GM18868 (cell line): ENCODE measurements at regions not wholly inside any gene's neighbourhood (a gene's known extent, or its start where the extent isn't known, plus 50 kb on each side); places are given as distances from the start of the nearest gene placed in this dataset.
A peak's percentile ranks its signal among the peaks of the same experiment; 100 is the strongest.

Experiments
- ATAC-seq: cut with Tn5 transposase; IDR thresholded peaks from one replicate; pipeline ENCODE4 v1.9.1; 2021; ENCODE audit warnings: mild to moderate bottlenecking, moderate library complexity; ENCODE audit not compliant: unreplicated experiment

DNA sequence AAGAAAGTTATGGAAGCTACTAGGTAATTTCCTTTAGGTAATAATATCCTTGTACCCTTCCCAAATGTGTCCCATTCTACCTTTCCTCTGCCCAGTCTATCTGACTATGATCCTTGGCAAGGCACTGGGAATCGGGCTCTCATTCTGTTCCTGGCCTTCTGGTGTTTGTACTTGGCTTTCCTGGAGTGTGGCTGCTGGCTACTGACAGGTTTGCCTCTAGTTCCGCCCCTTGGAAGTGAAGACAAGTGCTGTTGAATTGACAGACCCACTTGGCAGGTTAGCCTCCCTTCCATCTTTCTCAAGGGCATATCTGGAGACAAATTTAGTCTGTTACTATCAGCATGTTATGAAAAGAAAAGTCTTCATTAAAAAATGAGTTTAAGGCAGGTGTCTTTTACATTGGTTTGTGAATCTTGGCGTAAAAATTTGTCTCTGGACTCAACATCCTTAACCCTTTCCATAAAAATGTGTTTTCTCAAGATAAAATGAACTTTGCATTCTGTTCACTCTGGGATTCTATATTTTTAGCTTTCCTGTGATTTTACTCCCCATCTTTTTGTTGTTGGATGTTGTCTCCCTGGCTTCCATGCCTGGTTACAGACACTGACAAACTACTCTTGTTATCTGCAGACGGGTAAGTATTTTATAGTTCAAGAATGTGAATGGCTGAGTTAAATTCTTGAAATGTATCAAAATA, 287.4 kb upstream of the PDGFD start:
- ATAC-seq, result no peak

DNA sequence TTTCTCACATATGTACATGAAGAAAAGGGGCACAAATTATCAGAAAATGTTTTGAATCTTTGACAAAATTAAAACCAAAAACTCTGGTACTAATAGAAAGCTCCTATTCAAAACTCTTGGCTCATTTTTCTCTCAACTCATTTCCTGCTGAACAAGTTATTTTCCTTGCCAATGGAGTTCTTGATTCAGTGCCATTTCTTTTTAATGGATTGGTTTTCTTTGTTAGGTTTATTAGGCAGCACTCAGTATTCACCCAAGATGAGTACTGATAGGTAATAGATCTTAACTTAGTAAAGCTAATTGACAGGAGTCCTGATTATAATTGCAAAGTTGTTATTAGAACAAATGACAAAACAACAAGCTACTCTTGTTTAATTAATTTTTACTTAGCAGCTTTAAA, 279.4 kb upstream of the PDGFD start:
- no peak for ATAC-seq

GRCh38 chr11:104442321-104442720, 278.4 kb upstream of the PDGFD start:
- ATAC-seq, result no peak

DNA sequence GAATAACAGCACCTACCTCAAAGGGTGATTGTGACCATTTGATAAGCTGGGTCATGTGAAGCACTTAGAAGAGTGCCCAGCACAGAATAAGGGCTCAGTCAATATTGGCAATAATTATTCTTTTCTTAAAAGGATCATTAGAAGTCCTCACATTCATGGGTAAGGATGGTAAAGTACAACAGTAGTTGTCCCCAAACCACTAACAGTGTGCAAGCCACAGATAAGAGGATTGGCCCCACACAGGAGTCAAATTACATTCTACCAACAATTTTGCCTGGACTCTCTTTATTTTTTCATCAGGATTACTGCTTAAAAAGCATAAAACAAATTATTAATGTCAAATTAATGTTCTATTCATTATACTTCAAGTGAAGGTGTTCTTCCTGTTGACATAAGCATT, 271.5 kb upstream of the PDGFD start:
- no peak for ATAC-seq

DNA sequence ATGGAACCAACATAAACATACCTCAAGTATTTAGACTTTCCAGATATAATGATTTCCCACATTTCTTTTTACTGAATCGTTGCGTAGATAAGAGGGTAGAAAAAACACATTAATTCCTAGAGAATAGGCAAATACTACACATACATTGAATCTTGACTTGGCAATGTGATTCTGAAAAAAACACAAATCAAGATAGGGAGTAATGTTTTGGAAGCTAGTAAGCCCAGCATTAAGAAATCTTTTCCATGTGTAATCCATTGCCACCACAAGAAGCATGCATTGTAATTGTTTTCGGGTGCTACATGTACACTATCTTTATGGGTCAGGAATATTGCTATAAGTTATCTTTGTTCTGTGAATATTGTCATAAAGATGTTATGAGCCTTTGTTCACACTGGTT, 269.8 kb upstream of the PDGFD start:
- ATAC-seq, result no peak

DNA sequence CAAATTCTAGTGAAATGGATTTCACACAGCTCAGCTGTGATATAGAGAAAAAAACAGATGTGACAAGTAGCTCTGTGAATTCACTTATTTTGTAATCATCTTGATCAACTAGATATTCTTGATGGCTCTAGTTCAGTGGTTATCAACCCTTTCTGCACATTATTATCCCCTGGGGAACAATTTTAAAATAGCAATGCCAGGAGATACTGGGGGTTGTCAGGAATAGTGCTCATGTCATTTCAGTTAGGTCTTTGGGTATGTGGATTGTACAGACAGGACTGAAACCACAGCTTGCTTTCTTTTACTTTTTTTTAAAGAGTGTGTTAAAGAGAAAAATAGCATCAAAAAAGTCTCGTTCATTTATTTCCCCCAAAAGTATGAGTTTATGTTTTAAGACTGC, 269.0 kb upstream of the PDGFD start:
- no peak for ATAC-seq

DNA sequence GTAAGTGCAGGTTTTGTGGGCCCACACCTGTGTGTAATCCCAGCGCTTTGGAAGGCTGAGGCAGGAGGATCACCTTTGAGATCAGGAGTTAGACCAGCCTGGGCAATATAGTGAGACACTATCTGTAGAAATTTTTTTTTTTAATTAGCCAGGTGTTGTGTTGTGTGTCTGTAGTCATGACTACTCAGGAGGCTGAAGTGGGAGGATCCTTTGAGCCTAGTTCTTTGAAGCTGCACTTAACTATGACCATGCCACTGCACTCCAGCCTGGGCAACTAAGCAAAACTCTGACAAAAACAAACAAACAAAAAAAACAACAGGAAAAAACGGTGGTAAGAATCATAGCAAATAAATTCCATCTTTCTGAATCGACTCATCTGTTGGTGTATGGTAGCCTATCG, 268.6 kb upstream of the PDGFD start:
- ATAC-seq, result no peak

DNA sequence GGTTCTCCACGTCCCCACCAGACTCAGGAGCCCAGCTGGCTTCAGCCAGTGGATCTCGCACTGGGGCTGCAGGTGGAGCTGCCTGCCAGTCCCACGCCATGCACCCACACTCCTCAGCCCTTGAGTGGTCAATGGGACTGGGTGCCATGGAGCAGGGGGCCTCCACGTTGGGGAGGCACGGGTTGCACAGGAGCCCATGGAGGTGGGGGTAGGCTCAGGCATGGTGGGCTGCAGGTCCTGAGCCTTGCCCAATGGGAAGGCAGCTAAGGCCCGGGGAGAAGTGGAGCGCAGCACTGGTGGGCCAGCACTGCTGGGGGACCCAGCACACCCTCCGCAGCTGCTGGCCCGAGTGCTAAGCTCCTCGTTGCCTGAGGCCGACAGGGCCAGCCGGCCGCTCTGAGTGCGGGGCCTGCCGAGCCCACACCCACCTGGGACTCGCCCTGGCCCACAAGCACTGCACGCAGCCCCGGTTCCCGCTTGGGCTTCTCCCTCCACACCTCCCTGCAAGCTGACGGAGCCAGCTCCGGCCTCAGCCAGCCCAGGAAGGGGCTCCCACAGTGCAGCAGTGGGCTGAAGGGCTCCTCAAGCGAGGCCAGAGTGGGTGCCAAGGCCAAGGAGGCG, 258.5 kb upstream of the PDGFD start:
- no peak for ATAC-seq

DNA sequence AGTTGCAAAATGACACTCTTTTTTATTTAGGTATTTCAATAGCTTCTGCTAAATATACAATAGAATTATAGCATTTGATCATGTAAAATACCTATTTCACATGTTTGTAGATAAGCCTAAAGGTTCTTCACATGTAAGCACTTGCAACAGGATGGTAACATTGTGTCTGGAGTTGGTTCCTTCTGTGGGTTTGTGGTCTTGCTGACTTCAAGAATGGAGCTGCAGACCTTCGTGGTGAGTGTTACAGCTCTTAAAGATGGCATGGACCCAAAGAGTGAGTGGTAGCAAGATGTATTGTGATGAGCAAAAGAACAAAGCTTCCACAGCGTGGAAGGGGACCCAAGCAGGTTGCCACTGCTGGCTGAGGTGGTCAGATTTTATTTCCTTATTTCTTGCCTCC, 246.4 kb upstream of the PDGFD start:
- ATAC-seq, result no peak

DNA sequence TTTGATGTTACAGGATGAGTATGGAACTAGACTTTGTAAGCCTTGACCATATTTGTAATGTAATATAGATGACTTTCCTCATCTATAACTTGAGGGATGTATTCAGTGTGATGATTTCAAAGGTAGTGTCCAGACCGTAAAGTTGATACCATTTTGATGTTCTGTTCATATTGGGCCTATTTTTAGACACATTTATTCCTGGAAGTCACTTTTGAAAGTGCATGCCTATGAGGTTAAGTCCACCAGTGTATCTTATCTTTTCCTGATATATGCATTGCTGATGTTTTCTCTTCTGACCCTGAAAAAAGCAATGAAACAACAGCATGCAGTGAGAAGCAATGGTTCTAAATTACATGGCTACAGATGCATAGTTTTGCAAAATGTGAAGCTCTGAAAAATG, 244.7 kb upstream of the PDGFD start:
- no peak for ATAC-seq

DNA sequence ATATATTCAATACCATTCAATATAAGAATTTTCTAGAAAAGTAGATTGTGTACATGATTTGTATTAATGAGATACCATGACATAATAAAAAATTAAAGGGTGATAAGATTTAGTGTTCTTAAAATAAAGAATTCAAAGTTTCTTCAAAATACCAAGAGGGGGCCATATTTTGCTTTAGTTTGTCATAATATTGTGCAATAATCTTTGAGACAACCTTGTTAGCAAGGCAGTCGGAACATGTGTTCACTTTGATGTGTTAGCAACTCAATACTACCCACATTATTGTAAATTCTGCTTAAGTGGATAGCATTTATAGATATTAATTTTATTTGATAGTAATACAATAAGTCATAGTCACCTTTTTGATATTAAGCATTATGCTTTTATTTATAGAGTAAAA, 241.3 kb upstream of the PDGFD start:
- ATAC-seq, result no peak

DNA sequence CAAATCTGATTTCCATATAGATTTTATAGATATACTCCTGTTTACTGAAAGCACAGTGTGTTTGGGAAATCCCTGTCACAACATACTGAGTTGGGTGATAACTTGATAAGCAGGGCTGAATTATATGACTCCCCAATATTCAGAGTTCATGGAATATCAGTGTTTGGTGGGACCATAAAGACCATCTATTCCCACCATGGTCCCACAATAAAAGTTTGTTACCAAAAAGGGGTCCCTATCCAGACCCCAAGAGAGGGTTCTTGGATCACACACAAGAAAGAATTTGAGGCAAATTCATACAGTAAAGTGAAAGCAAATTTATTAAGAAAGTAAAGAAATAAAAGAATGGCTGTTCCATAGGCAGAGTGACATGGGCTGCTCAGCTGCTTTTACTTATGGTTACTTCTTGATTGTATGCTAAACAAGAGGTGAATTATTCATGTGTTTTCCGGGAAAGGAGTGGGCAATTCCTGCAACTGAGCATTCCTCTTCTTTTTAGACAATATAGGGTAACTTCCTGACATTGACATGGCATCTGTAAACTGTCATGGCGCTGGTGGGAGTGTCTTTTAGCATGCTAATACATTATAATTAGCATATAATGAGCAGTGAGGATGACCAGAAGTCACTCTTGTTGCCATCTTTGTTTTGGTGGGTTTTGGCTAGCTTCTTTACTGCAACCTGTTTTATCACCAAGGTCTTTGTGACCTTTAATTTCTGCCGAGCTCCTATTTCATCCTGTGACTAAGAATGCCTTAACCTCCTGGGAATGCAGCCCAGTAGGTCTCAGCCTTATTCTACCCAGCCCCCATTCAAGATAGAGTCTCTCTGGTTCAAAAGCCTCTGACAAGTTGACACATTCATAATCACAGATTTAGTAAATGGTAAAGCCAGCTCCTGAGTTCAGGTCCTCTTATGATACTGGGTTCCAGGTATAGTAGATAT, 240.6 kb upstream of the PDGFD start:
- ATAC-seq, result no peak

DNA sequence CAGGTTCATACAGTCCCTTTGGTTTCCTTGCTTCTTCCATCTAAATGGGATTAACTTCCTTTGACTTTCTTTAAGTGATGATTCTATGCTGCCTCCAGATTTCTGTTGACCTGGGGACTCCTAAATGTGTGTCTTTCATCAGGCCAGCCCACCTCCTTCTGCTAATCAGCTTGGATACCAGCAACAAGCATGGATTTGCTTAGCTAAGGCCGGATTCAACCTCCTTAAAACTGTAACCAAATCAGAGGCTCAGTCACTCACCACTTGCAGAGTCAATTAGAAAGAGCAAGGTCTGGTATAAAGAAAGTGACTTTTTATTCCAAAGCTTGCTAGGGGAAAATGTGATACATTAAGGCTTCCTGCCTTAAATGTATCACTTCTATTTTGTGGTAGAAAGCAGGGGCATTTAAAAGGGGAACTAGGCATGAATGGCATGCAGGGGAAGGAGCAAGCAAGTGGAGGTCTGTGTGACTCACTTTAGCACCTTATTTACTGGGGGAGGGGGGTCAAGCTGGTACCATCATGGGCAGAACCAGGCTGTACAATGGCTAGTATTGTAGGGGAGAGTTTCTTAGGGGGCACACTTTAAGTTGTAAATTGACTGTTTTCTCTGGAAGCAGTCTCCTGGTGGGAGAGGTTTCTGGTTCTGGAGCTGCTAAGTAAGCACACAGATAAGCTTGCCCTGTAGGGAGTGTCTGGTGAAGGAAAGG, 239.0 kb upstream of the PDGFD start:
- peak; percentile 77 for ATAC-seq

- ATAC-seq, result no peak
Measured at GRCh38 chr11:104394508-104394907, 230.6 kb upstream of the PDGFD start.

- ATAC-seq, result no peak
Measured at GRCh38 chr11:104390651-104391050, 226.7 kb upstream of the PDGFD start.

DNA sequence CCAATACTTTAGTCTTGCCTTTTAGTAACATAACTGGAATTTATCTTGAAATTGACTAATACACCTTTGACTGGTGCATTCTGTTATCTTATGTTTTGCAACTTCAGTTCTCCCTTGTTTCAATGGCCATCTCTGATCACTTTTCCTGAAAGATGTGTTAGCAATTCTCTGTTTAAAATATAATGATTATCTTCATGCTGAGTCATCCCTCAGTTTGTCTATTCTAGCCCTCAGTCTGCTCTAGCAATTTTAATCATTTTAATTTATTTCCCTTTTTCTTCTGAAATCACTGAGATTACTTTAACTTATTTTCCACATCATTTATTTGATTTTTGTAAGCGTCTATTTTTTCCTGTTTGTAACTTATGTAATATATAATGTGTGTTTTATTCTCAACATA, 221.9 kb upstream of the PDGFD start:
- no peak for ATAC-seq

GRCh38 chr11:104380358-104380757, 216.4 kb upstream of the PDGFD start:
- no peak for ATAC-seq

DNA sequence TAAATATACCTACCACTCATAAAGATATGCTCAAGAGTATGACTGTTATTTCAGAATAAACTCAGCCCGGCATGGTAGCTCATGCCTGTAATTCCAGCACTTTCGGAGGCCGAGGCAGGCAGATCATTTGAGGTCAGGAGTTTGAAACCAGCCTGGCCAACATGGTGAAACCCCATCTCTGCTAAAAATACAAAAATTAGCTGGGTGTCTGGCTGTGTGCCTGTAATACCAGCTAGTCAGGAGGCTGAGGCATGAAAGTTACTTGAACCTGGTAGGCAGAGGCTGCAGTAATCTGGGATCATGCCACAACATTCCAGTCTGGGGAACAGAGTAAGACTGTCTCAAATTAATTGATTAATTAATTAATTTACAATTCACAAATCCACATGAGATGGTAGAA, 208.2 kb upstream of the PDGFD start:
- no peak for ATAC-seq

DNA sequence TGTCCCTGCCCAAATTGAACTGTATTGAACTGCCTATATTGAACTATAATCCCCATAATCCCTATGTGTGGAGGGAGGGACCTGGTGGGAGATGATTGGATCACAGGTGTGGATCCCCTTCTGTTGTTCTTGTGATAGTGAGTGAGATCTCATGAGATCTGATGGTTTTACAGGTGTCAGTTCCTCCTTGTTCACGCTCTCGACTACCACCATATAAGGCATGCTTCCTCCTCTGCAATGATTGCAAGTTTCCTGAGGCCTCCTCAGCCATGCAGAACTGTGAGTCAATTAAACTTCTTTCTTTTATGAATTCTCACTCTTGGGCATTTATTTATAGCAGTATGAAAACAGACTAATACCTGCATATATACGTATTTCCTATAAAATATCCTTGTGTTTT, 206.5 kb upstream of the PDGFD start:
- peak; percentile 81 for ATAC-seq

GRCh38 chr11:104369761-104370160, 205.8 kb upstream of the PDGFD start:
- no peak for ATAC-seq

DNA sequence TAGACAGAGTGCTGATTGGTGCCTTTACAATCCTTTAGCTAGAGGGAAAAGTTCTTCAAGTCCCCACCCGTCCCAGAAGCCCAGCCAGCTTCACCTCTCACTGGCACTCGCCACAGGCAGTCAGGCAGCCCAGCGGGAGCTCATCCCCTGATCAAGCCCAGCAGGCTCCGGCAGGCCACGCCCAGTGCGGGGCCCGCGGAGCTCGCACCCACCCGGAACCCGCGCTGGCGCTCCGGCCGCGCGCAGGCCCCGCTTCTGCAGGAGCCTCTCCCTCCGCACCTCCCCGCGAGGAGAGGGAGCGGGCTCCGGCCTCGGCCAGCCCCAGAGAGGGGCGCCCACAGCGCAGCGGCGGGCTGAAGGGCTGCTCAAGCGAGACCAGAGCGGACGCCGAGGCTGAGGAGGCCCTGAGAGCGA, 202.4 kb upstream of the PDGFD start:
- ATAC-seq, result no peak
